ENCODE measurements at regions not wholly inside any gene's neighbourhood (a gene's known extent, or its start where the extent isn't known, plus 50 kb on each side); places are given as distances from the start of the nearest gene placed in this dataset.
"Not testable (repeated sequence)": the region's sequence is repeated elsewhere in the genome, so short reads cannot be mapped to it uniquely, and the experiment has no call there.

GRCh38 chr6:15937602-15938001, 191.3 kb upstream of the MYLIP start:
- no peak for DNase-seq (ENCODE audit: low read depth, low spot score)
- ChIA-PET POLR2A (no interaction called here), CTCF (no interaction called here)
- no peak overlapping the region for H3K4me3 ChIP-seq (ENCODE audit: low read depth, low read length)
- no peak for TF ChIP-seq CTCF (IDR thresholded peaks at IDR 0.05; ENCODE audit: insufficient read depth, low read length, missing control alignments)

- ChIA-PET CTCF (no interaction called here), POLR2A (no interaction called here)
- TF ChIP-seq CTCF (IDR thresholded peaks at IDR 0.05; ENCODE audit: insufficient read depth, low read length, missing control alignments): no peak
- DNase-seq (ENCODE audit: low read depth, low spot score): no peak
- no peak overlapping the region for H3K4me3 ChIP-seq (ENCODE audit: low read depth, low read length)
These were observed 192.4 kb upstream of the MYLIP start for GRCh38 chr6:15936503-15936902.

GRCh38 chr6:15935661-15936060, 193.2 kb upstream of the MYLIP start:
- no peak for TF ChIP-seq CTCF (IDR thresholded peaks at IDR 0.05; ENCODE audit: insufficient read depth, low read length, missing control alignments)
- no peak for DNase-seq (ENCODE audit: low read depth, low spot score)
- no peak overlapping the region for H3K4me3 ChIP-seq (ENCODE audit: low read depth, low read length)
- ChIA-PET POLR2A (no interaction called here), CTCF (no interaction called here)

- POLR2A ChIA-PET; CTCF ChIA-PET; H3K4me3 ChIP-seq (ENCODE audit: low read depth, low read length); DNase-seq (ENCODE audit: low read depth, low spot score): not testable (repeated sequence)
These were observed 197.2 kb upstream of the MYLIP start for GRCh38 chr6:15931697-15932096.

GRCh38 chr6:15930207-15930606, 198.7 kb upstream of the MYLIP start:
- no peak overlapping the region for H3K4me3 ChIP-seq (ENCODE audit: low read depth, low read length)
- ChIA-PET POLR2A (no interaction called here), CTCF (no interaction called here)
- no peak for DNase-seq (ENCODE audit: low read depth, low spot score)
- TF ChIP-seq CTCF (IDR thresholded peaks at IDR 0.05; ENCODE audit: insufficient read depth, low read length, missing control alignments): no peak

- no peak for TF ChIP-seq CTCF (IDR thresholded peaks at IDR 0.05; ENCODE audit: insufficient read depth, low read length, missing control alignments)
- ChIA-PET POLR2A (no interaction called here), CTCF (no interaction called here)
- H3K4me3 ChIP-seq (ENCODE audit: low read depth, low read length): no peak overlapping the region
- no peak for DNase-seq (ENCODE audit: low read depth, low spot score)
These were observed 199.2 kb upstream of the MYLIP start for GRCh38 chr6:15929685-15930084.

GRCh38 chr6:15927531-15928225, 201.2 kb upstream of the MYLIP start:
- TF ChIP-seq CTCF (IDR thresholded peaks at IDR 0.05; ENCODE audit: insufficient read depth, low read length, missing control alignments): no peak
- no peak overlapping the region for H3K4me3 ChIP-seq (ENCODE audit: low read depth, low read length)
- ChIA-PET POLR2A (no interaction called here), CTCF (no interaction called here)
- no peak for DNase-seq (ENCODE audit: low read depth, low spot score)

All from AG04449 (cell line).